Frontal cortex (tissue), 3 donors: ENCODE measurements at regions not wholly inside any gene's neighbourhood (a gene's known extent, or its start where the extent isn't known, plus 50 kb on each side); places are given as distances from the start of the nearest gene placed in this dataset.
A peak's percentile ranks its signal among the peaks of the same experiment; 100 is the strongest.
"Not testable (repeated sequence)": the region's sequence is repeated elsewhere in the genome, so short reads cannot be mapped to it uniquely, and the experiment has no call there.

ENCODE experiments used
- DNase-seq, 2 donors: peaks; one replicate each; pipeline ENCODE4 v3.0.0; 2012; ENCODE audit warnings: low spot score in 2 of 2
- FAIRE-seq: peaks from 2 replicates; lab custom pipeline; 2012; peaks lifted over from hg19 to GRCh38; lab: Jason Lieb, UNC
- donor health status: control.
- donor health status: control.
- donor health status: control.

DNA sequence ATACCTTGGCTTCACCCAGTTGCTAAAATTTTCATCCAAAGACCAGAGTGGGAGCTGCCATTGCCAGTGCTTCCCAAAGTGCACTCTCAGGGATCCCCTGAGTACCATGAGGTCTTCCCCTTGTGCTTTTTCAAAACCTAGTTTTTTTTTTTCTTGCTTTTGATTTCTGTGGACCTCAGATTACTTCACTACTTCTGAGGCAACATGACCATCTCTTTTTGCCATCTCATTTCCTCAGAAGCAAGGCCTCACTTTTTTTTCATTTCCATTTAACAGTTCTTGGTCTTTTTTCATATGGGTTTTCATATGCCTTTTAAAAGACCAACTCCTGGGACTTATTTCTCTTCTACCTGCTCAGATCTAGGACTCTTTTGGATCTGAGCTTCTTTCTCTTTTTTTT, 64.1 kb upstream of the MMS22L start:
- DNase-seq (no peak), FAIRE-seq (no peak)

GRCh38 chr6:97361286-97361685, 78.3 kb upstream of the MMS22L start:
- DNase-seq (no peak), FAIRE-seq (no peak)

- DNase-seq (no peak), FAIRE-seq (no peak)
Measured at GRCh38 chr6:97364327-97364726, 81.3 kb upstream of the MMS22L start.

DNA sequence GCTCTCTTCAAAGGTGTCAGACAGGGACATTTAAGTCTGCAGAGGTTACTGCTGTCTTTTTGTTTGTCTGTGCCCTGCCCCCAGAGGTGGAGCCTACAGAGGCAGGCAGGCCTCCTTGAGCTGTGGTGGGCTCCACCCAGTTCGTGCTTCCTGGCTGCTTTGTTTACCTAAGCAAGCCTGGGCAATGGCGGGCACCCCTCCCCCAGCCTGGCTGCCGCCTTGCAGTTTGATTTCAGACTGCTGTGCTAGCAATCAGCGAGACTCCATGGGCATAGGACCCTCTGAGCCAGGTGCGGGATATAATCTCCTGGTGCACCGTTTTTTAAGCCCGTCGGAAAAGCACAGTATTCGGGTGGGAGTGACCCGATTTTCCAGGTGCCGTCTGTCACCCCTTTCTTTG, 99.1 kb upstream of the MMS22L start:
- FAIRE-seq, DNase-seq: not testable (repeated sequence)

GRCh38 chr6:97392735-97393134, 109.7 kb upstream of the MMS22L start:
- DNase-seq: no peak
- no peak for FAIRE-seq

GRCh38 chr6:97394160-97394748, 111.2 kb upstream of the MMS22L start:
- peak; percentile 95 for FAIRE-seq

GRCh38 chr6:97396880-97397279, 113.9 kb upstream of the MMS22L start:
- FAIRE-seq: peak; percentile 73
- DNase-seq: no peak

More at GRCh38 chr6:97394160-97394748, 111.2 kb upstream of the MMS22L start:
- peak; percentile 32 to 41 for DNase-seq

- FAIRE-seq: no peak
- no peak for DNase-seq
Measured at GRCh38 chr6:97399208-97399607, 116.2 kb upstream of the MMS22L start.

DNA sequence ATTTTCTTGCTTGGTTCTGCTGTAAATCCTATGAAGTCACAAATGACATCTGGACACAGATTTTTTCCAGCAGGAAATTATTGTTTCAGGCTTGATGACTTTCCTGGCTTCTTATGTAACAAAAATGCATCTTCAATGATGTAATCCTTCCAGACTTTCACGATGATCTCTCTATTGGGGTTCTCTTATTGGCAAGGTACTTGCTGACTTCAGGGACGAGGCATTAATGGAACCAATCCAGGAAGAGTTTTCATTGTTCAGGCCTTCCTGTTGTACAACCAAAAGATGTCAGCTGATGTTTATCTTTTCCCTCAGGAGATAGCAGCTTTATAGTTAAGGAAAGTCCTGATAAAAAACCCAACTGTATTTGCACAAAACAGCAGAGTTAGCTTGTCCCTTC, 118.5 kb upstream of the MMS22L start:
- FAIRE-seq (no peak), DNase-seq (no peak)

DNA sequence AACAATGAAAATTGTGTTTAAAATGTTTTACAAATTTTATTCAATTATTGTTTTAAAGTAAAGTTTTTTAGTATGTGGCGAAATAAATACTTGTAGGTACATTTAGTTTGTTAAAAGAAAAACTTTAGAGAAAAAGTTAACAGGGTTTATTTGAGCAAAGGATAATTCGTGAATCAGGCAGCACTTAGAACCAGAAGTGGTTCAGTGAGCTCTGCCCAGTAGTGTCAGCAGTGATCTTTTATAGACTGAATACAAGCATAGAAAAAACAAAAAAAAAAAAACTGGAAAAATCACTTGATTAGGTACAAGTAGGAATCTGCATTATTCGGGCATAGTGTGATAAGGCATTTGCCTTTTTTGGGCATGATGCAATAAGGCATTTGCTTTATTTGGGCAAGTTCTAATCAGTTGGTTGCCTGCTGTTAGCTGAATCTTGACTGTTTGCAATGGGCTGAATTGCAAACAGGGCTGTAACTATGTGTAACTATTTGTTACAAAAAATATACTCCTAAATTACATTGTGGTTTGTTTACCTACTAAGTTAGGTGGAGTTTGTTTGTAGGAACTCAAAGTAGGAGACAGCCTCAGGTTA, 122.9 kb upstream of the MMS22L start:
- FAIRE-seq: no peak
- no peak for DNase-seq

DNA sequence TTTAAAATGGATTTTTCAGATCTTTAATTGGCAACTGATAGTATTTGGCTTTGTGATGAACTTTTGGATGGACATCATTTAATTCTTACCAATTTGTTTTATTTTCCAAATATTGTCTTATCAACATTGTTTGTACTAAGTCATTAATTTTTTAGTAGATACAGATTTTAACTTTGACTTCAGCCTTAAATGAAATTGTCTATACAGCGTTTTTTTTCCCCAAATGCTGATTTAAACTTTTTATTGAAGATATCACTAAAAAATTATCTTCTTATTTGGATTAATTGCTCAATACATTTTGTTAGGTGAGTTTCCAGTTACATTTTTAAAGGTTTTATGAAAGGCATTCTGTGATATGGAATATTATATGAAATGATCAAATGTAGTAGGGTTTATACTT, 123.6 kb upstream of the MMS22L start:
- DNase-seq (no peak), FAIRE-seq (no peak)

GRCh38 chr6:97411610-97412009, 128.6 kb upstream of the MMS22L start:
- FAIRE-seq (no peak), DNase-seq (no peak)

DNA sequence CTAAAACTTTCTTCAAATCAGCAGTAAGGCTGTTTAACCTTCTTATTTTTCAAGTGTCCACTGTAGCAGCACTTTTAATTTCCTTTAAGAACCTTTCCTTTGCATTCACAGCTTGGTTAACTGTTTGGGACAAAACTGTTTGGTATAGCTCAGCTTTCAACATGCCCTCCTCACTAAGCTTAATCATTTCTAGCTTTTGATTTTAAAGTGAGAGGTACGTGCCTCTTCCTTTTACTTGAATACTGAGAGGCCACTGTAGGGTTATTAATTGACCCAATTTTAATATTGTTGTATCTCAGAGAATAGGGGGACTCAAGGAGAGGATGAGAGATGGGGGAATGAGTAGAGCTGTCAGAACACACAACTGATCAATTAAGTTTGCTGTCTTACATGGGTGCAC, 129.5 kb upstream of the MMS22L start:
- no peak for FAIRE-seq

GRCh38 chr6:97422171-97422570, 139.2 kb upstream of the MMS22L start:
- FAIRE-seq: no peak
- no peak for DNase-seq

More for the DNA sequence above, 129.5 kb upstream of the MMS22L start:
- no peak for DNase-seq

- no peak for DNase-seq
- FAIRE-seq: no peak
Measured at GRCh38 chr6:97423190-97423589, 140.2 kb upstream of the MMS22L start.

DNA sequence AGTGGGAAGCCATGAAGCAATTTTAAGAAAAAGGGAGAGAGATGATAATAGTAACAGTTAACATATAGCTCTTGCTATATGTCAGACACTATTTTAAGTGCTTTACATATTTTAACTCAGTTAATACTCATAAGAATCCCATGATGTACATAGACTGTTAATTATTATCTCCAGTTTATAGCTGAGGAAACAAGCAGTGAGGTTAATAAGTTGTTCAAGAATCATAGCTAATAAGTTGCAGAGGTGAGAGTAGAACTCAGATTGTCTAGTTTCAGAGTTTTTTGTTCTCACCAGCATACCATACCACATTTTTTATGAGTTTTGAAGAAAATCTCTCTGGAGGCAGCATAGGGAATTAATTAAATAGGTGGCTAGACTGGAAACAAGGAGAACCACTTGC, 144.6 kb upstream of the MMS22L start:
- DNase-seq (no peak), FAIRE-seq (no peak)

DNA sequence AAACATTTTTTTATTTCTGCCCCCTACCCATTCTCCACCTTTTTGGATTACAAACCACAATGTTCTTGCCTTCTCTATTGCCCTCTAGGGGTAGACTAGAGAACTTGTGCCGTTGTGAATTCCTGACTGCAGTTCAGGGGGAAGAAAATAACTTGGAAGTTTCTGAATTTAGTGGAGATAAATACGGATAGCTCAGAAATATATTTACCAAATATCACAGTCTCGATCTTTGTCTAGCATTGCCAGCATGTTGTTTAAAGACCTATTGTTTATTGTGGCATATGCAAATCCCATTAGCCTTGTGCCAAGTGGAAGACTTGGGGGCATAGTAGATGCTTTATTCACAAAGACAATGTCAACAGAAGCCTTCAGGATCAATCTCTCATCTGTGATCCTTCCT, 154.1 kb upstream of the MMS22L start:
- FAIRE-seq: peak; percentile 85
- DNase-seq: peak in 1 of 2 donors; percentile 4

GRCh38 chr6:97438011-97438671, 155.1 kb upstream of the MMS22L start:
- FAIRE-seq (no peak), DNase-seq (no peak)

- FAIRE-seq: peak; percentile 80
- peak in 1 of 2 donors; percentile 8 for DNase-seq
Measured at GRCh38 chr6:97440590-97441176, 157.7 kb upstream of the MMS22L start.

- no peak for FAIRE-seq
- no peak for DNase-seq
Measured at GRCh38 chr6:97443408-97444080, 160.5 kb upstream of the MMS22L start.

GRCh38 chr6:97445407-97445806, 162.4 kb upstream of the MMS22L start:
- DNase-seq: no peak
- no peak for FAIRE-seq
